MCF 10A (cell line): ENCODE measurements at regions not wholly inside any gene's neighbourhood (a gene's known extent, or its start where the extent isn't known, plus 50 kb on each side); places are given as distances from the start of the nearest gene placed in this dataset.
"Not testable (repeated sequence)": the region's sequence is repeated elsewhere in the genome, so short reads cannot be mapped to it uniquely, and the experiment has no call there.

Experiments used
- BruUV-seq: library from RNA; stranded (reverse); fragments of 400-500 nt; replicated peaks from 2 replicates; lab custom pipeline; 2021; lab: Mats Ljungman, UMichigan
- CTCF ChIA-PET: fragments of 300-600 bp; sonication (Branson Sonifier 250); formaldehyde crosslinking; extraction: SDS; loops from one replicate; lab custom pipeline; 2021; ENCODE audit warnings: antibody characterized with exemption, inconsistent platforms; lab: Yijun Ruan, JAX
- POLR2A ChIA-PET: fragments of 300-600, 350-650 bp; sonication (Branson Sonifier 250); formaldehyde crosslinking; extraction: SDS; loops from one replicate; lab custom pipeline; 2020; ENCODE audit warnings: antibody characterized with exemption, inconsistent platforms; lab: Yijun Ruan, JAX
- DNase-seq: peaks from one replicate; pipeline ENCODE4 v3.0.0-alpha.2; 2018; ENCODE audit not compliant: unreplicated experiment
- H3K27ac Mint-ChIP-seq: one replicate; pipeline ENCODE4 v1.8.0; 2022; ENCODE audit warnings: mild to moderate bottlenecking, low read depth, mixed read lengths; ENCODE audit not compliant: unreplicated experiment
- H3K27me3 Mint-ChIP-seq: one replicate; pipeline ENCODE4 v1.8.0; 2022; ENCODE audit warnings: mixed read lengths; ENCODE audit not compliant: insufficient read depth, unreplicated experiment
- H3K36me3 Mint-ChIP-seq: one replicate; pipeline ENCODE4 v1.8.0; 2022; ENCODE audit warnings: mild to moderate bottlenecking, moderate library complexity, mixed read lengths; ENCODE audit not compliant: insufficient read depth, unreplicated experiment
- H3K4me1 Mint-ChIP-seq: one replicate; pipeline ENCODE4 v1.8.0; 2022; ENCODE audit warnings: mixed read lengths; ENCODE audit not compliant: insufficient read depth, unreplicated experiment
- H3K4me3 Mint-ChIP-seq: one replicate; pipeline ENCODE4 v1.8.0; 2022; ENCODE audit warnings: mild to moderate bottlenecking, moderate library complexity, mixed read lengths; ENCODE audit not compliant: unreplicated experiment
- H3K9me3 Mint-ChIP-seq: one replicate; pipeline ENCODE4 v1.8.0; 2022; ENCODE audit warnings: mixed read lengths; ENCODE audit not compliant: unreplicated experiment
- CTCF ChIP-seq: fragments of 200-600 bp; IDR thresholded peaks from one replicate; pipeline ENCODE4 v1.8.0; 2022; ENCODE audit warnings: antibody characterized with exemption, mild to moderate bottlenecking; ENCODE audit not compliant: unreplicated experiment
- intact Hi-C: fragments of 100-400 bp; cut with micrococcal nuclease; formaldehyde crosslinking; loops from 2 replicates; pipeline ENCODE4 v1.14.1; 2022

DNA sequence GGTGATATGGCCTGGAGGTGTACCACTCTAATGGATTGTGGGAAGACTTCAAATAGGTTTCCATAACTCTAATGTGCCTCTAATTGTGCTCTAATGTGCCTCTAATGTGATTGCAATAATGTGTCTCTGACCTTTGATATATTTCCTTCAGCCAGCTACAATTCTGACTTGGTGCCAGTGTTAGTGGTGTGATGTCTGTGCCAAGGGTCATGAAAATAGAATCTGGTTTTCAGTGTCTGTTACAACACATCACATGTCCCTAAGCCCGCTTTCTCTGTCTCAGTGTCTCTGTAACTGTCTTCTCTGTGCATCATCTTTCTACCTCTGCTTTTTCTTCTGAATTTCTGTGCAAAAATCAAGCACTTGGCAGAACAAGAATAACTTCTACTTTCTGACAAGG lies 77.2 kb upstream of the ECI2 start:
- H3K27me3 Mint-ChIP-seq = peaks cover under 1% of the 10 kb centered on the region
- BruUV-seq = no TSS peak
- no peaks in the 10 kb centered on the region for H3K36me3 Mint-ChIP-seq
- H3K9me3 Mint-ChIP-seq = peaks cover 8% of the 10 kb centered on the region
- CTCF ChIA-PET = interaction anchor here (0.6 to 4.3 kb wide), 2 partner anchors 156 to 189 kb away, joined by 3 to 51 read pairs; no protein-coding TSS in a partner anchor
- H3K4me3 Mint-ChIP-seq = no peak overlapping the region
- DNase-seq = no peak
- no peaks in the 10 kb centered on the region for H3K4me1 Mint-ChIP-seq
- TF ChIP-seq CTCF = no peak
- POLR2A ChIA-PET = no interaction called here
- H3K27ac Mint-ChIP-seq = no peak overlapping the region
- intact Hi-C loops = no loop called here

DNA sequence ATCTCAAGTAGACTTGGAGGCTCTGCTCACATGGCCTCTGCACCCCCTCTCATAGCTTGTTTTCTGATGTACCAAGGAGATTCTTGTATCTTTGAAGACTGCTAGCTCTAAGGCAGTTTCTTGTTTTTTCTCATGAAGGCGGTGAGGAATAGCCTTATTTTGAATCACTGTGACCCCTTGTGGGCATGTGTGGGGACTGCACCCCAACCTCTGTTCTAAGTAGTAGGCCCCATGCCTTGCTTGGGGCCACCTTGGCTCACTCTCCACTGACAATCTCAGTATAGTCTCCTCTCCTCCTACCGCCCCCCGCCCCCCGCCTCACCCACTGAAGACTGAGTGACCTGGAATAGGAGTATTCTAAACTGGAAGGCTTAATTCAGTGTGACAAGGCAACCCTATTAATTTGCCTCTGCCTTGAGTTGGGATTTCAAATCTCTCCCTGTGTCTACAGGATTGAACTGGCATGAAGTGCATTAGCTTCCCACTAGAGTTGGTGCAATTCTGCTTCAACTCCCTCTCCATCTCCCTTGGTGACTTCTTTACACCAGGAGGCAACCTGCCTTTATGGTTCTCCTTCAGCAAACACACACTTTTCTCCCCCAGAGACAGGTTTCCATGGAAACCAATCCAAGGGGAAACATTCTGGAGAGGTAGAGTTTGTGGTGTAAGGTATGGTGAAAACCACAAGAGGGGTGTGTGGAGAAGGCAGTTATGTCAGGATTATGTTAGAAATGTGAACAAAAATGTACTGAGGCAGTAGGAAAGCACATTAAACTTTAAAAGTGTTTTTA lies 75.4 kb upstream of the ECI2 start:
- intact Hi-C loops = loop anchor here (1.0 kb wide), 1 partner anchor 156 kb away; no protein-coding TSS in a partner anchor
- no TSS peak for BruUV-seq
- no peak overlapping the region for H3K27ac Mint-ChIP-seq
- H3K9me3 Mint-ChIP-seq = peaks cover 8% of the 10 kb centered on the region
- CTCF ChIA-PET = interaction anchor here (0.5 to 4.3 kb wide), 26 partner anchors 10 to 1787 kb away, joined by 3 to 51 read pairs (median 4); a partner anchor contains a TSS
- H3K4me1 Mint-ChIP-seq = no peaks in the 10 kb centered on the region
- TF ChIP-seq CTCF = peak; percentile 63
- no peaks in the 10 kb centered on the region for H3K36me3 Mint-ChIP-seq
- DNase-seq = peak; percentile 70
- no peak overlapping the region for H3K4me3 Mint-ChIP-seq
- peaks cover 11% of the 10 kb centered on the region for H3K27me3 Mint-ChIP-seq
- POLR2A ChIA-PET = interaction anchor here (0.9 to 1.1 kb wide), 4 partner anchors 15 to 193 kb away, joined by 3 to 4 read pairs (median 3); partner anchors contain the start of gene ECI2

- BruUV-seq = no TSS peak
- Mint-ChIP-seq H3K27me3 (peaks cover 11% of the 10 kb centered on the region), H3K4me3 (no peak overlapping the region), H3K36me3 (no peaks in the 10 kb centered on the region), H3K27ac (no peak overlapping the region), H3K9me3 (peaks cover 18% of the 10 kb centered on the region), H3K4me1 (no peaks in the 10 kb centered on the region)
- CTCF ChIA-PET = interaction anchor here (0.6 to 4.3 kb wide), 8 partner anchors 19 to 185 kb away, joined by 3 to 51 read pairs (median 4); no protein-coding TSS in a partner anchor
- POLR2A ChIA-PET = interaction anchor here (0.6 kb wide), 1 partner anchor 832 kb away, joined by 3 read pairs; no protein-coding TSS in a partner anchor
- TF ChIP-seq CTCF = no peak
- DNase-seq = no peak
- intact Hi-C loops = loop anchor here (5.0 kb wide), 1 partner anchor 52 kb away; no protein-coding TSS in a partner anchor
Measured at GRCh38 chr6:4209196-4209595, 73.8 kb upstream of the ECI2 start.

- ChIA-PET POLR2A (no interaction called here), CTCF (interaction anchor here (2.6 to 4.3 kb wide), 2 partner anchors 53 to 151 kb away, joined by 11 to 51 read pairs; no protein-coding TSS in a partner anchor)
- Mint-ChIP-seq H3K27me3 (peaks cover 11% of the 10 kb centered on the region), H3K27ac (no peak overlapping the region), H3K36me3 (no peaks in the 10 kb centered on the region), H3K4me1 (no peaks in the 10 kb centered on the region), H3K9me3 (peaks cover 15% of the 10 kb centered on the region), H3K4me3 (no peak overlapping the region)
- intact Hi-C loops = loop anchor here (5.0 kb wide), 1 partner anchor 51 kb away; no protein-coding TSS in a partner anchor
- no TSS peak for BruUV-seq
- no peak for DNase-seq
- no peak for TF ChIP-seq CTCF
Measured at GRCh38 chr6:4208158-4208557, 72.8 kb upstream of the ECI2 start.

DNA sequence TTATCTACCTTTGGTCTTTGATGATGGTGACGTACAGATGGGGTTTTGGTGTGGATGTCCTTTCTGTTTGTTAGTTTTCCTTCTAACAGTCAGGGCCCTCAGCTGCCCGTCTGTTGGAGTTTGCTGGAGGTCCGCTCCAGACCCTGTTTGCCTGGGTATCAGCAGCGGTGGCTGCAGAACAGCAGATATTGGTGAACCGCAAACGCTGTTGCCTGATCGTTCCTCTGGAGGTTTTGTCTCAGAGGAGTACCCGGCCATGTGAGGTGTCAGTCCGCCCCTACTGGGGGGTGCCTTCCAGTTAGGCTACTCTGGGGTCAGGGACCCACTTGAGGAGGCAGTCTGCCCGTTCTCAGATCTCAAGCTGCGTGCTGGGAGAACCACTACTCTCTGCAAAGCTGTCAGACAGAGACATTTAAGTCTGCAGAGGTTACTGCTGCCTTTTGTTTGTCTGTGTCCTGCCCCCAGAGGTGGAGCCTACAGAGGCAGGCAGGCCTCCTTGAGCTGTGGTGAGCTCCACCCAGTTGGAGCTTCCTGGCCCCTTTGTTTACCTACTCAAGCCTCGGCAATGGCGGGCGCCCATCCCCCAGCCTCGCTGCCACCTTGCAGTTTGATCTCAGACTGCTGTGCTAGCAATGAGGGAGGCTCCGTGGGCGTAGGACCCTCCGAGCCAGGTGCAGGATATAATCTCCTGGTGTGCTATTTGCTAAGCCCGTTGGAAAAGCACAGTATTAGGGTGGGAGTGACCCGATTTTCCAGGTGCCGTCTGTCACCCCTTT lies 68.5 kb upstream of the ECI2 start:
- POLR2A ChIA-PET, DNase-seq, intact Hi-C loops, H3K4me3 Mint-ChIP-seq, H3K27ac Mint-ChIP-seq, BruUV-seq, H3K36me3 Mint-ChIP-seq, H3K4me1 Mint-ChIP-seq: not testable (repeated sequence)
- CTCF ChIA-PET = interaction anchor here (0.7 to 1.2 kb wide), 3 partner anchors 26 to 149 kb away, joined by 3 to 4 read pairs (median 3); no protein-coding TSS in a partner anchor
- Mint-ChIP-seq H3K27me3 (peaks cover 11% of the 10 kb centered on the region), H3K9me3 (peaks cover 15% of the 10 kb centered on the region)
